NOMO-1 treated with dmso at 0.1 percent for 144 hours (cell line): ENCODE measurements at regions not wholly inside any gene's neighbourhood (a gene's known extent, or its start where the extent isn't known, plus 50 kb on each side); places are given as distances from the start of the nearest gene placed in this dataset.

Source experiments
- DNase-seq: peaks from one replicate; lab custom pipeline; 2025; ENCODE audit not compliant: unreplicated experiment; lab: John Stamatoyannopoulos, UW

DNA sequence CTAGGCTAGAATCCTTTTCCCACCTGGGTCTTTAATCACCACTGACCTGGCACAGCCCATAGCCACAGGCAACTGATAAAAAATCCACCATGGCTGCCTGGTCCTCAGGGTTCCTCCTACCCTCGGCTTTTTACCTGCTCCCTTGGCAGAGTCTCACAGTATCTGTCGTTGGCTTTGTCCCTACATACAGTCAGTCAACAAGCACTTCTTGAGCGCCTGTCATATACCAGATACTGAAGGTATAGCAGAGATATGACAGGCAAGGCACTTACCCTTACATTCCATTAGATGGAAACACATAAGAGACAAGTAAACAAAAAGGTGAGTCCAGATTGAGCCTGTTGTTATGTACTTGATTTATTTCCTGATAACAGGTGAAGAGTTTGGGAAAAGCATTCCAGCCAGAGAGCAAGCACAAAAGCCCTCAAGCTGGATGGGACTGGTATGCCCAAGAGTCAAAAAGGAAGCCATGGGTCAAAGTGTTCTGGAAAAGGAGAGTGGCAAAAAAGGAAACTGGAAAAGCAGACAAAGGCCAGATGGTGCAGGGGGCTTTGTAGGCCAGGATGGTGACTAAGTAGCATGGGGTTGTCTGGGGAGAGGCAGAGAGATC is 247.0 kb downstream of the CHD9NB start:
- no peak for DNase-seq

DNA sequence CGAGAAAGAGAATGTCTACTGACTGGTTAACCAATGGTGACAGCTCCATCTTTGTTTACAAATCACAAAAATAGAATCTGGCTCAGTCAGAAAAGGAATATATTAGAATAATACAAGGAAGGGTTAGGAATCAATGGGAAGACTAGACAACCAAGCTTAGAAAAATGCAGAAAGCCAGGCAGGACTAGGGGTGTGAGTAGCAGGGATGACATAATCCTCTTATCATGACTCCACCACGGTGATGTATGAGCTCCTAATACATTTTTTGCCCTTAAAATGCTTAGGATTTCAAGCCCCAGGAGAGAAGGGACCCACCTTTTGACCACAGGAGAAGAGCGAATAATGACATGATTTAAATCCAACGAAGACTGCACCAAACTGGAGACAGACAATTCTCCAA is 252.3 kb downstream of the CHD9NB start:
- DNase-seq, result no peak

DNA sequence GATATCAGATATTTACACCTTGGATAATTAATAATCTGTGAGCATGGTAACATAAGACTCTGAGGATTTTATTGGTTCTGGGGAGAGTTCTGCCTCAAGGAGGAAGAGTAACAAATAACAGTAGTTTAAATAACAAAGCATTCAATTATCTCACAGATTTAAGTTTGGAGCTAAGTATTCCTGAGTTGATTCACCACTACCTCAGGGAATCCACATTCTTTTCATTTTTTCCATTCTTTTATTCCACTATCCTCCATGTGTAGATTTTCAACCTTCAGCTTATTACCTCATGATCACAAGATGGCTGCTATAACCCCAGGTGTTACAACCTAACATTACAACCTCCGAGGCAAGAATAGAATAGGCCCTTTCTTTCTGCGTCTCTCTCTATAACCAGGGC is 252.2 kb upstream of the TOX3 start:
- DNase-seq, result no peak

DNA sequence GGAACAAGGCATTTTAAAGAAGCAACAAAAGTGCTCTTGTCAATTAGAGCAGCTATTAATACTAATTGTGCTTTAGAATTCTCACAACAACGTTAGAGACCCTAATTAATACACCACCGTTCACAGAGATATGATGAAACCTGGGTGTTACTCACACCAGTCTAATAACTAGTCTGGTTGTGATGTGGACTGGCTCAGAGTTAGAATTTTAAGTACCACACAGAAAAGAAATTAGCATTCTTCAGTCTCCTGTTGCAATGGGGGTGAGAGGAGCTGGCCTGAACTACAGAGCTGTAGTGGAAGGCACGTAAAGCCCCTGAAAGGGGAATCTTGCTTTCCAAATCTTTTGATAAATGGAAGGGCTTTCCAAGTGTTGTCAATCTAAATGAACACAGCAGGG is 240.8 kb upstream of the TOX3 start:
- no peak for DNase-seq

DNA sequence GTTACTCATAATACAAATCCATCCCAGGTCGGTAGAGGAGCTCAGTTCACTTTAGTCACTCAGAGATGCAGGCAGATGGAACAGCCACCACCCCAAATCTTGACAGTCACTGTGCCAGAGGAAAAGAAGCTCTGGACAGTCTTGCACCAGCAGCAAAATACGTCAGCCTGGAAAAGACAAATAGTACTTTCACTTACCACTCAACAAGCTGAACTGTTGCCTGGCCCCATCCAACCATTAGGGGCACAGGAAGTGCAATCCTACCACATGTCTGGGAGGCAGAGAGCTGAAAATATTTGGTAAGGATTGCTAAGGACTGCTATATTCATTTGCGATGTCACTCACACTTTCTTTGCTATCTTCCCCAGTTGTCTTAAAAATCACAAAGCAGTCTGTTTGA is 239.1 kb upstream of the TOX3 start:
- no peak for DNase-seq

DNA sequence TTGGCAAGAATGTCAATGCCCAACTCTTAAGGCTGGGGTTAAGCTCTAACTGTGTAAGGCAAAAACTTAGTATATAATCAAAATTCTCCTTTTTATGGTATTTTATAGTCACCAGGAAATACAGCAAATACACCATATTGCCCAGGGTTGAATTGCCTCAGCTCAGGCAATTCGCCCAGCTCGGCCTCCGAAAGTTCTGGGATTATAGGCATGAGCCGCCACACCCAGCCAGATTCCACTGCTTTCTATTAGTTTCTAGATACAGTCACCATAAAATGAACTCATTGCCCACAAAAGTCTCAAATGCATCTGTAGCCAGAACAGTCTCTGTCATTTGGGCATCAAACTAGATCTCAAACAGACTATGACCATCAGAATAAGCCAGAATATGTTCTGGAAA is 238.7 kb upstream of the TOX3 start:
- no peak for DNase-seq

DNA sequence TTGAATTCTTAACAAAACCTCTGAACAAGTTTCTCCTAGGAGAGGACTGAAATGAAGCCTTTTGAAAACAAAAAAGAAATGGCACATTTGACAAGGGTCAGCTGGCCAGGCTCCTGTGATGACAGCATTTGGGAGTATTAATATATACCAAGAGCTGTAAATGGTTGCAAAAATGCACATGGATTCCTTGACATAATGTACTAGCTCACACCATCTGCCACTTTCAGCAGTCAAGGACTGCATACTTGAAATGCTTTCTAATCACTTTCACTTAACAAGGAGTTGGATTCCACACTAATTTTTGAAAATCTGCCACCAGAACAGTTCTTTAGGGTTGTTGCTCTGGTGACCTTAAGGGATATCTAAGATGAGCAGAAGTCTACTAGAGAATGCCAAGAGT is 236.7 kb upstream of the TOX3 start:
- DNase-seq, result no peak

DNA sequence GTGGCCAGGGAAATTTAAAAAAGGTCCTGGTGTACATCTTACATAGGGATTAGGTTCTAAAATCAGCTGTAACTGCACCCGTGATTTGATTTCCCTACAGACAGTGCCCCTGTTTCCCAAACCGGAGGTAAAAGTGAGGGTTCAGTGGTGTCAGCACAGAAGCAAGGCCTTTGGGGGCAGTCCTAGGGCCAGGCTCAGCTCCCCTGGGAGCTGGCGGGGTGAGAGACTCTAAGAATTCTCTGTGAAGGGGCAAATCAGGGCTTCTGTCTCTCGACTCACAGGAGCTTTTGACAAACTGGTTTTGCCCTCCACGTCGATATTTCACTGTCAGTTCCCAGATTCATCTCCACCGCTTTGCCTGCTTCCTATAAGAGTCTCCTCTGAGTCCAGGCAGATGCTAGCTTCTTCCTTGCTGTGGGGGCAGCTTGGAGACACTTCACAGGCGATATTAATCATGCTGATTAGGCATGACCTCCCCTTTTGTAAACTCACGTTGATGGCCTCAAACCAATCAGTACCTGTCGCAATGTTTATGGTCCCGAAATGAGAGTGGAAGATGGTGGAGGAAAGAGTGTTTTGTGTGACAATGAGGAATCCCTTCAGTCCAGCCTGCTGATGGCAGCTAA is 234.2 kb upstream of the TOX3 start:
- DNase-seq, result no peak

DNA sequence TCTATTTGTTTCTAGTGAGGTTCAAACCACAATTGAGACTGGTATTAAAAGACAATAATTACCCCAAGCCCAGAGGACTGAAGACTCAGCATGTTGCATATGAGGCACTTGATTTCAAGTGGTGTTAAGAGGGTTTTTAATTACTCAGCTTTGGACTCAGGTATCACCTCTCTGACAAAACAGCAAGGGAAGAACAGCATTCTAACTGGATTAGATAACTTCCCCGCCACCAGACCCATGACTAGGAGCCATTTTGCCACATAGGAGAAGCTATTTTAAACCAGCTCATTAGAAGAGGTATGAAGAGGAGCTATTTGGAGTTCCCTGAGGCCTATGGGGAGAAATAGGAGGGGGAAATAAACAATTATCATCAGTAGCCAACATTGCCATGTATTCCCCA is 226.1 kb upstream of the TOX3 start:
- no peak for DNase-seq

DNA sequence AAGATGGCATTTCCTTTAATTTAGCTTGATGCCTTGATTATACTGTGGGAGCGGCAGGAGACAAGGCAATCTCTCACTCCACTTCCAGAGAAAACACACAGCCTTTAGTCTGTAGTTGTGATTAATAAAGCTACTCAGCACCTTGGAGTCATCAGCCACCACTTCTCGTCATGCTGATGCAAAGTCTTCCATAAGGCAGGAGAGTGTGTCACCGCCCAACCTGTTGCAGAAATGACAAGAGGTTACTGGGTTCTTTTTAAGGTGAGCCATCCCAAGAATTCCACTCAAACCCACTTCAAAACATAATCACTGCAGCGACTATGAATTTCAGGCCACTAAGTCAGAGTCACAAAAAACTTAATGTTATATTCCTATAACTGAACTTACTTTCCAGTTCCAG is 223.9 kb upstream of the TOX3 start:
- no peak for DNase-seq

DNA sequence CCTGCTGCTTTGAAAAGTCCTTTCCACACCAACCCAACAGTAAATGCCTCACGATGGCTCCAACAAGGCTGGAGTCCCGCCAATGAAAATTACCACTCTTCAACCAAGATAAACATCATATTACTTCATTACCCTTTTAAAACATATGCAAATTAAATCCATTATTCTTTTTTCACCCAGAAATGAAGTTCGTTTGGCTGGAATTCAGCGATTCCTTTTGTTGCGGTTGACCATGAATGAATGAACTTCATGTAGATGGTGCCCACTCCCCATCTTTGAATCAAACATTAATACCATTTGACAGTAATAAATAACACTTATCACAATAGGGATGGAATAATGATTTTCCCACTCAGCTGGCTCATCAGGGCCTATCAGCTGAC is 211.5 kb upstream of the TOX3 start:
- DNase-seq, result no peak

DNA sequence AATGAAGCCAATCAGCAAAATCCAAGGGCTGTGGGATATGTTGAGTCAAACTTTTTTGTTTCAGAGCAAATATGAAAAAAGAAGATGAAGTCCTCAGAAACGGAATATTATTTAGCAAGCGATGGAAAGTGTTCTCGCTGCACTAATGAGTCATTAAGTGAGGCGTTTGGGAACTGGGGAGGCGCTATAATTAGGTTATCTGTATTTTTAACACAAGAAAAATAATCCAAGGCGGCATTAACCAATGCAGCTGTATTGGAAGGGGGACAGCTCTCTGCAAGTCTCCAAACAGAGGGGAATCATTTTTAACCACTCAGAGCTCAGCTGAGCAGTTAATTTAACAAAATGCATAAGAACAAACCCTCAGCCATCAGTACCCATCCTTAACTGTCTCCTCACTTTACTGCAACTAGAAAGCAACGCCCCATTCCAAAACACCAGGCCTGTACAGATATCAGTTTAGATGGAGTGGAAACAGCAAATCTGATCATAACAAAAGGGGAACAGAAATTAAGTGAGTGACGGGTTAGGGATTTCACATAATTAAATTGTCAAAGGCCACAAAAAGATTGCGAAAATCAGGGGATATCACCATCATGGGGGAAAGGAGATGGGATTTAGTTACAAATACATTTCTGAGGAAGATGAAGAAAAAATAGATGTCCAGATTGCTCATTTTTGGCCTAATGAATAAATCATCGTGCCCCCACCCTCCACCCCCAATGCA is 211.0 kb upstream of the TOX3 start:
- peak; percentile 27 for DNase-seq

DNA sequence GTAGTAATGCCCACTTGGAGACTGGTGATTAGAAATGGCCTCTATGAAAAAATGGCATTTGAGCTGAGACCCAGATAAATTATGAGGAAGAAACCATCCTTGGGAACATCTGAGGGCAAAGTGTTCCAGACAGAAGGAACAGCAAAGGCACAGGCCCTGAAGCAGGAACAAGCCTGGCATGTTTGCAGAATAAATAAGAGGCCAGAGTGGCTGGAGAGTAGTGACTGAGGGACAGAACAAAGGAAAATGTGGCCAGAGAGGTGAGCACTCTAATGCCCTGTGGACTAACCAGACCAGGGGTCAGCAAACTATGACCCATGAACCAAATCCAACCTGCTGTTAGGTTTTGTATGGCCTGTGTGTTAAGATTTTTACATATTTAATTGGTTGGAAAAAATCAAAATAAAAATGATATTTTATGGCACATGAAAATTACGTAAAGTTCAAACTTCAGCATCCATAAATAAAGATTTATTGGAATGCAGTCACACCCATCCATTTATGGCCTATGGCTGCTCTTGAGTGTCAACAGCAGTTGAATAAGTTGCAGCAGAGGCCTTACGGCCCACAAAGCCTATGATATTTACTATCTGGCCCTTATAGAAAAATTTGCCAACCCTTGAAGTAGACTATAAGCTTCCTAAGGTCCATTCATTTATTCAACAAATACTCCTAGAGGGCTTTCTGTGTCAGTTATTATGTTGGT is 210.0 kb upstream of the TOX3 start:
- DNase-seq, result no peak

DNA sequence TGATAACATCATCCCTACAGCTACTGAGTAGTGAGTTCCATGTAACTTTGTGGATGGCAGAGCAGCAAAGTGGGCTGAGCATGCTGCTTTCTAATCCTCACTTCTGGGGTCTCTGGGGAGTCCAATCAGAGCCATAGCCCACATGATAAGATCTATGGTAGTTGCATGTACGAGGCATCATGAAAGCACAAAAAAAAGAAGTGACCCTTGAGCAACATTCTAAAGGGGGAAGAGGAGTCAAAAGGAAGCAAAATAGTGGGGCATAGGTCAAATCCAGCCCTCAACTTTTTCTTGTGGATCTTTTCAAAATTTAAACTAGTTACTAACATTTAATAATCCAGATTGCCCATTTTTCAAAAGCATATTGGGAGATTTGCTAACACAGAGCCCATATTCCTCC is 208.5 kb upstream of the TOX3 start:
- peak; percentile 17 for DNase-seq

DNA sequence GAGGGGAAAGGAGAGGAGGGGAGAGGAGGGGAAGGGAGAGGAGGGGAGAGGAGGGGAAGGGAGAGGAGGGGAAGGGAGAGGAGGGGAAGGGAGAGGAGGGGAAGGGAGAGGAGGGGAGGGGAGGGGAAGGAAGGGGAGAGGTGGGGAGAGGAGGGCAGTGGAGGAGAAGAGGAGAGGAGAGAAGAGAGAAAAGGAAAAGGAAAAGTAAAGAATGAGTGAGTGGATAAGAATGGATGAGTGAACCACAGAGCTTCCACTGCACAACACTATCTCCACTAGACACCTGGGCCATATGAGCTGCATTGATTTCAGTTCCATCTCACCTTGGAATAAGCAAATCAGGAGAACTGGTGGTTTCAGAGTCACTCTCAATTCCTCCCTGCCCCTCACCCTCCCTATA is 204.1 kb upstream of the TOX3 start:
- no peak for DNase-seq

DNA sequence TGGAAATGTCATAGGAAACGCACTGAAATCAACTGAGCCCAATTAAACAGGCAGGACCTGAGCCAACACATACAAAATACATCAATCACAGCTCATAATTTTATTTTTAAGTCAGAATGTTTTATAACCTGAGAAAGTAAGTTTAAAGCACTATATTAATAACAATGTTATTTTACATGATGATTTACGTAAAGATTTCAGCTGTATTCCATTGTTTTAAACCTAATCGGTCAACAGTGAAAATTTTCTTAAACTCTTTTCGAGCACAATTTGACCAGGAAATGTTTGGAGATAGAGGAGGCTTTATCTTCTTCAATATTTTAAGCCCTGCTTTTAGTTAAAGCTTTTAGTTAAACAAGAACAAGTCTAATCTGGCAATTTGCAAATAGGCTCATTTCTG is 201.8 kb upstream of the TOX3 start:
- DNase-seq, result no peak

DNA sequence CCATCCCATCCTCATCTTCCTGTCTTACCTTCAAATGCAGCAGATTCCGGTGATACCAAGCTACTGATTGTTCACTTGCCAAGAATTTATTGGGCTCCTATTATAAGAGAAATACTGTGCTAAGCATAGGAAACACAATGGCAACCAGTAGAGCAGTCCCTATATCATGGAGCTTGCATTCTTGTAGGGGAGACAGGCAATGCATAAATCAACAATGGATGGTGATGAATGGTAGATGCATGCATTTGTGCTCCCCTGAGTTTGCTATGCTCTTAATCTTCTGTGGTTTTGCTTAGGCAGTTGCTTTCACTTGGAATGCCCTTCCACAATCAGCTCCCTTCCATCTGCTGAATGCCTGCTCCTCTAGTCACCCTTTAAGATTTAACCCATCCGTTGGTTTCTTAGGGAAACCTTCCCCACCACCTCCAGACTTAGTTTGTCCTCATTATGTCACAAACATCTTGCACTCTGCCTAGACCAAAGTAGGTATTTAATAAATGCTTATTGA is 200.2 kb upstream of the TOX3 start:
- no peak for DNase-seq

DNA sequence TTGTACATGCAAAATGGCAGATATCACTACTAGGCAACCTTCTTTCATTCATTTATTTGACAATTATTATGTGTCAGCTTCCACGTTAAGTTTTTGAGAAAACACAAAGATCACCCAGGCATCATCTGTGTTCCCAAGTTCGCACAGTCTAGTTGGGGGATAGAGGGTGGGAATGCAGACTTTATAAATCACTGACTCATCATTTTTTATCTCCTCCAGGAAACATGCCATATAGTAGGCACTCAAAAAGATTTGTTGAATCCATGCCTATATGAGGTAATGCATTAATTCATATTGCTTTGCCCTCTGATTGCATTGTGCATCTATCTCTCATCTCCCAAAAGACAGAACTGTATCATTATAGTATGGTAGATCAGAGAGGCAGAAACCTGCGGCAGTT is 196.8 kb upstream of the TOX3 start:
- DNase-seq, result no peak

DNA sequence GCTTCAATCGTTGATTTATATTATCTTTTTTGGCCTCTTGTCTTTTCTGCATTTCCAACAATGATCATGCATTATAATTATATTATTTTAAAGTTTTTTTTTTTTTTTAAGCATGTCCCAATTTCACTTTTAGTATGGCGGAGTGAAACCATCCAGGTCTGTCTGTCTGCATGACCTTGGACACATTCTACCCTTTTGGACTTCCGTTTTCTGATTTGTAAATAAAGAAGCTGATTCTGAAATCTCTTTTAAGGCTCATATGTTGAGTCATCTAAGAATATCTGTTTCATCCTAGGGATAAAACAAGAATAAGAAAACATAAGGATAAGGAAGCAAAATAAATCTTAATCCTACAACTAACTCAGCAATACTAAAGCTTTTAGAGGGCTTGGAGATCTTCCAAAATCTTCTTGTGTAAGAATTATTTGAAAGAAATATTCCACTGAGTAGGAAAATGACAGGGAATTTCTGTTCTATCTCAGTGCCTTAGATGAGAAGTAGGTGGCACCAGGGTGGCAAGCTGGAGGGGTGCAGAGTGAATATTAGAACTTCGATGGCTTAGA is 195.7 kb upstream of the TOX3 start:
- DNase-seq, result no peak

DNA sequence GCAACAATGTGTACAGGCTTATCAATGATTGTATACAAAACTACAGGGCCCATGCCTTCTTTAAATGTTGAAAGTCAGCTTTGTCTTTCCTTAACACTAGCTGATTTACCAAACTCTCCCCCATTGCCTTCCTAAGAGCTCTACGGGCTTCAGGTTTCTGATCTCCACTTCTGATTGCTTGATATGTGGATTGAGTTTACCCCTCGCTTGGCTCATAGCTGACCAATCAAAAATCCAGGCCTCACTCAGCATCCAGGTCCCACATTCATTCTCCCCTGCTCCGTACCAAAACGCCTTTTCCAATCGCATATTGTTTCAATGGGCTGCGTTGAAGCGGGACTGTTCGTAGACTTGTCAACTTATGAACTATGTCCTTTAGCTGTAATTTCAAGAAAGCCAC is 195.1 kb upstream of the TOX3 start:
- DNase-seq, result no peak

DNA sequence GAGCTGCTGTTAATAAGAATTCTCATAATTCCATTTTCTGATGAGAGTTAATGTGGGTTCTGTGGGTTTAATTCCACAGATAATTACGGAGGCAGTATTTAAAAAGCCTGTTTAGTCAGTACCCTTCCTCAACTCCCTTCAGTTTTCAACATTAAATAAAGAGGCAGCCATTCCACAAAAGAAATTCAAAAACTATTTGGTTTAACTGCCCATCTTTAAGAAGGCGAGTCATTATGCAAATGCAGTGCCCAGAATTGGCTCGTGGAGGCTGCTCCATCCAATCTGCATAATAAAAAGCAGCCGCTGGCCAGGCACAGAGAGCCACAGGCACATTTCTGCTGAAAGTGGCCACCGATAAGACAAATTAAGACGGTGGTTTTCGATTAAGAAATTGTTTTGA is 194.4 kb upstream of the TOX3 start:
- no peak for DNase-seq

DNA sequence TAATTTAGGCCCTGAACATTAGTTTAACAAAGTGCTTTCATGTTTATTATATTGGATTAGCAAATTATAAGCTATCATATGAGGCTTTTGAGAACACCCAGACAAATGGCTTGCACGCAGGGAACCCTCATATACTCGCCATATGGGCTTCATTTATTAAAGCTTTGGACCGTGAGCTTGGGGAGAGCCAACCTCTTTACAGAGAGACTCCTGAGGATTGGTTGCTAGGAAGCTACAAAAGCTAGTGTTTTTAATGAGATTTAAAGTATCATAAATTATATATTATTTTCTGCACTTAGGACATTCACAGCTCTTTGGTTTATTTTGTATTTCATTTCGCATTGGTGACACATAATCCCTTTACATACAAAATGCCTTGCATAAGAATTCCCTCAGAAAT is 193.8 kb upstream of the TOX3 start:
- DNase-seq, result no peak
